ENCODE measurements at regions not wholly inside any gene's neighbourhood (a gene's known extent, or its start where the extent isn't known, plus 50 kb on each side); places are given as distances from the start of the nearest gene placed in this dataset.

DNA sequence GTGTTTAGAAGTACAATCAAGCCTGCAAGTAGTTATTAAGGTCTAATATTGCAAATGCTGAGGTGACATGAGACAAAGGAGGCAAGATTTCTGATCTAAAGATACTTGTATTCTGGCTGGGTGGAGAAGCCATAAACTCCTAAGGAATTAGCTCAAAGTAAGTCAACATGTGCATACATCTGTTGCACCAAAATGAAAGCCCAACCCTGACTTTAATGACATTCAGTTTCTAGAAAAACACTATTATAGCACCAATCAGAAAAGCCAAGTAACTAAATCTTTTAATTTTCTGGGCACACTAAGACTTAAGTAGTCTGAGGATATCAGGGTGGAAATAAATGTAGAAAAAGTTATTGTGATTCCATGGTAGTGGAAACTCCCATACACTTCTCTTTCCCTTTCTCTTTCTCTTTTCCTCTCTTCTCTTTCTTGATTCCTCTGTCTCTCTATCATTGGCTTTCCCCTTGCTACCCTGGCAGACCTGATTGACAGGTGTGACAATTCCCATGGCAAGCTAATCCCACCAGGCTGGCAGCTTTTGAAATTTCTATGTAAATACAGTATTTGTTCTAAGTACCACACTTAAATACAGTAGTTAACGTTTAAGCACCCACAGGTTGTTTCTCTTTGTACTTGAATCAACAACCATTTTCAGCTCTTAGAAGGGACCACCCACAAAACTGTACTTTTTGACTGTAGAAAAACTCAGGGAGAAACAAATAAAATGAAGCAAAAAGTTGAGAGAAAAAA, 528.4 kb upstream of the SEMA6D start:
- H3K27me3 ChIP-seq (ENCODE audit: control insufficient read depth in 2 of 2, insufficient read depth in 2 of 2, low read length in 2 of 2): peaks cover 7 to 20% of the 10 kb centered on the region in 2 donors
- H3K9ac ChIP-seq (ENCODE audit: low read depth in 1 of 2, low read length in 2 of 2): no peak overlapping the region
- no peaks in the 10 kb centered on the region for H3K36me3 ChIP-seq (ENCODE audit: control insufficient read depth in 2 of 2, insufficient read depth in 2 of 2, low read length in 2 of 2)
- H3K27ac ChIP-seq (ENCODE audit: low read depth in 2 of 2, low read length in 2 of 2): no peak overlapping the region
- H3K9me3 ChIP-seq (ENCODE audit: control insufficient read depth in 2 of 2, low read length in 2 of 2): no peaks in the 10 kb centered on the region
- H3K4me3 ChIP-seq (ENCODE audit: low read length in 2 of 2): no peak overlapping the region
- H3K4me1 ChIP-seq (ENCODE audit: control insufficient read depth in 2 of 2, insufficient read depth in 2 of 2, low read length in 2 of 2): no peaks in the 10 kb centered on the region

DNA sequence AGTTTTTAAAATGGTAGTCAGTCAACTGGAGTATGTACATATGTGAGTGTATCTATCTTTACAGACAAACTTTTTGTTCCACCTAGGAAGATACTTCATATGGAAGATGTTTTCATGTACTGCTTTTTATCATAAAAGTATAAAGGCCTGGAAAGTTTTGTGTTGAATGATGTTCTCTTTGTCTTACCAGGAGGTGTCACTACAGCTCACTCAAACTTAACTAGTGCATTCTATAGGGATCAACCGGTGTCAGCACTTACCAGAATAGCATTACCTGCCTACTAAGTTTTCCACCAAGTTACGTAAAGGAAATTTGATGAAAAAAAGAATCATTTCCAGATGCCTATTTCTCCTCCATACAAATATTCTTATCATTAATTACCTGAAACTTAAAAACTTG, 522.6 kb upstream of the SEMA6D start:
- no peak overlapping the region for H3K9ac ChIP-seq (ENCODE audit: low read depth in 1 of 2, low read length in 2 of 2)
- no peak overlapping the region for H3K4me3 ChIP-seq (ENCODE audit: low read length in 2 of 2)
- H3K27ac ChIP-seq (ENCODE audit: low read depth in 2 of 2, low read length in 2 of 2): no peak overlapping the region
- no peaks in the 10 kb centered on the region for H3K27me3 ChIP-seq (ENCODE audit: control insufficient read depth in 2 of 2, insufficient read depth in 2 of 2, low read length in 2 of 2)
- no peaks in the 10 kb centered on the region for H3K36me3 ChIP-seq (ENCODE audit: control insufficient read depth in 2 of 2, insufficient read depth in 2 of 2, low read length in 2 of 2)
- no peaks in the 10 kb centered on the region for H3K4me1 ChIP-seq (ENCODE audit: control insufficient read depth in 2 of 2, insufficient read depth in 2 of 2, low read length in 2 of 2)
- no peaks in the 10 kb centered on the region for H3K9me3 ChIP-seq (ENCODE audit: control insufficient read depth in 2 of 2, low read length in 2 of 2)

DNA sequence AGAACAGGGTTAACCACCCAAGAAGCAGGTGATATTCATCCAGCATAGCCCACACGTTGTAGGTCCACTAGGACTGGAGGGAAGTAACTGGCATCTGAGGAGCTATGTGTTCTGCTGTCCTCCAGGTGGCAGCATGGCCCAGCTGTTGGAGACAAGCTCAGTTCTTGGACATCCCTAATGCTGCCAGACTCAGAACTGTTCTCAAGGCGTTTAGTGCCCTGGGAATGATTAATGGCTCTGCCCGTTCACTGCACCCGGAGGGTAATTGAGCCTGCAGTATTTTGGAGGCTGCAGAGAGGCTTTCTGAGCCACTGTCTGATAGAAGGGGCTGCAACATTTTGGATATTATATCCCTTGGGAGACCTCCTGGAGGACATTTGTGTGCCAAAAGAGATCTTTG, 521.3 kb upstream of the SEMA6D start:
- Histone ChIP-seq H3K27ac (ENCODE audit: low read depth in 2 of 2, low read length in 2 of 2) (no peak overlapping the region), H3K9me3 (ENCODE audit: control insufficient read depth in 2 of 2, low read length in 2 of 2) (no peaks in the 10 kb centered on the region), H3K4me1 (ENCODE audit: control insufficient read depth in 2 of 2, insufficient read depth in 2 of 2, low read length in 2 of 2) (no peaks in the 10 kb centered on the region), H3K9ac (ENCODE audit: low read depth in 1 of 2, low read length in 2 of 2) (no peak overlapping the region), H3K27me3 (ENCODE audit: control insufficient read depth in 2 of 2, insufficient read depth in 2 of 2, low read length in 2 of 2) (no peaks in the 10 kb centered on the region), H3K36me3 (ENCODE audit: control insufficient read depth in 2 of 2, insufficient read depth in 2 of 2, low read length in 2 of 2) (no peaks in the 10 kb centered on the region), H3K4me3 (ENCODE audit: low read length in 2 of 2) (no peak overlapping the region)

DNA sequence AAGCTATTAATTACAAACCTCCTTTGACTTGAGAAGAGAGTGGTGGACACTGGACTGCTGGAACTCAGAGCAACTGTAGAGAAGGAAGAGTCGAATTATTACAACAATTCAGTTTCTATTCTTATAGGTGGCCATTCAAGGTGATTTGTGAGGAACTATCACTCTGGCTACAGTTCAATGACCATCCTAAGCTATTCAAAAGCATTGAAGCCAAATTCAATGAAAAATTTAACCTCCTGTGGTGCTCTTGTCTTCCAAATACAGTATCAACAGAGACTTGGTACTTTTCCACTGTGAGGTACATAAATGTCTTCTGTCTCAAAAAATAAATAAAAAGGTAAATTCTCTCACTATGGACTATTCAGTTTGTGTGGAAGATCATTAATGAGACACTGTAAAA, 513.3 kb upstream of the SEMA6D start:
- no peaks in the 10 kb centered on the region for H3K27me3 ChIP-seq (ENCODE audit: control insufficient read depth in 2 of 2, insufficient read depth in 2 of 2, low read length in 2 of 2)
- no peaks in the 10 kb centered on the region for H3K36me3 ChIP-seq (ENCODE audit: control insufficient read depth in 2 of 2, insufficient read depth in 2 of 2, low read length in 2 of 2)
- no peak overlapping the region for H3K27ac ChIP-seq (ENCODE audit: low read depth in 2 of 2, low read length in 2 of 2)
- no peaks in the 10 kb centered on the region for H3K4me1 ChIP-seq (ENCODE audit: control insufficient read depth in 2 of 2, insufficient read depth in 2 of 2, low read length in 2 of 2)
- no peak overlapping the region for H3K4me3 ChIP-seq (ENCODE audit: low read length in 2 of 2)
- no peaks in the 10 kb centered on the region for H3K9me3 ChIP-seq (ENCODE audit: control insufficient read depth in 2 of 2, low read length in 2 of 2)
- no peak overlapping the region for H3K9ac ChIP-seq (ENCODE audit: low read depth in 1 of 2, low read length in 2 of 2)

DNA sequence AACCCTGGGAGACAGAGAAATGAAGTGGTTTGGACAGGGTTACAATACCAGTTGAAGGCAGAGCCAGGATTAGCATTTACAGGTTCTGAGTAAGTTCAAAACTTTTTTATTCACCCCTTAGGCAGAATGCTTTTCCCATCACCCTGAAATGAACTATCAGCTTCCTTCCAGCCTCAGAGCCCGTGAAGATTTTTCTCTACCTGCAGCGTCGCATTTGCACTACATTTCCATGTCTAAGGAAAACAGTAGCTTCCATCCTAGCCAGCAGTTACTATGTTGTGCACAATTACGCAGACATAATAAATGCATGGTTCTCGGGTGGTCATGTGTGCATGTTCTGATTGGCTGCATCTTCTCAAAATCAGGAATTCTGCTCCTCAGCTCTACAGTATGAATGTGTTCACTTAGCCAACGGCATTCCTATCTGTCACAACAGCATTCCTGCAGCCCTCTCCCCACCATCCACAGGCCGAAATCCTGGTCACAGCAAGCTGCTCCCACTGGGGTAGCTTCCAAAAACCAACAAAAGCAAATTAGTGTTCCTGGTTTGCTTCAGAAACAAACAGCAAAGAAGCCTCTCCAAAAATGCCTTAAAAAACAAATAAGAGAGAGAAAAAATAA, 510.8 kb upstream of the SEMA6D start:
- Histone ChIP-seq H3K9ac (ENCODE audit: low read depth in 1 of 2, low read length in 2 of 2) (no peak overlapping the region), H3K27ac (ENCODE audit: low read depth in 2 of 2, low read length in 2 of 2) (no peak overlapping the region), H3K4me3 (ENCODE audit: low read length in 2 of 2) (no peak overlapping the region)

DNA sequence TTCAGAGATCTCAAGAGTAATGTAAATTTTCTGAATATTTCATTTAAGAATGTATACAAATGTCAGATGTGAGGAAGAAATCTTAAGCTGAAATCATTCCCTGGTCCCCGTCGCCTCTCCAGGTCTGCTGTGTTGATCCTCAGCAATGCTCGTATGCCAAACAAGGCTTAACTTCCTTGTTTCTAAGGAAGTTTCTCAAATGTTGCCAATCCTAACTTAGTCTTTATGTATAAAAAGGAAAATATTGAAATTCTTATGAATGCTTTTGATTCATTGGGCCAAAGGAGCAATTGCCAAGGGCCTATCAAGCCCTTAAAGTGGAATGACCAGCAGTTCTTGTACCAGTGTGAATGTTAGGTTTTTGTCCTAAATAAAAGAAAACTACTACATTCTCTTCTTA, 507.7 kb upstream of the SEMA6D start:
- Histone ChIP-seq H3K36me3 (ENCODE audit: control insufficient read depth in 2 of 2, insufficient read depth in 2 of 2, low read length in 2 of 2) (no peaks in the 10 kb centered on the region), H3K9ac (ENCODE audit: low read depth in 1 of 2, low read length in 2 of 2) (no peak overlapping the region), H3K27me3 (ENCODE audit: control insufficient read depth in 2 of 2, insufficient read depth in 2 of 2, low read length in 2 of 2) (no peaks in the 10 kb centered on the region), H3K27ac (ENCODE audit: low read depth in 2 of 2, low read length in 2 of 2) (no peak overlapping the region), H3K4me3 (ENCODE audit: low read length in 2 of 2) (no peak overlapping the region), H3K9me3 (ENCODE audit: control insufficient read depth in 2 of 2, low read length in 2 of 2) (no peaks in the 10 kb centered on the region), H3K4me1 (ENCODE audit: control insufficient read depth in 2 of 2, insufficient read depth in 2 of 2, low read length in 2 of 2) (no peaks in the 10 kb centered on the region)

More for the DNA sequence above, 510.8 kb upstream of the SEMA6D start:
- no peaks in the 10 kb centered on the region for H3K4me1 ChIP-seq (ENCODE audit: control insufficient read depth in 2 of 2, insufficient read depth in 2 of 2, low read length in 2 of 2)
- H3K36me3 ChIP-seq (ENCODE audit: control insufficient read depth in 2 of 2, insufficient read depth in 2 of 2, low read length in 2 of 2): no peaks in the 10 kb centered on the region
- H3K27me3 ChIP-seq (ENCODE audit: control insufficient read depth in 2 of 2, insufficient read depth in 2 of 2, low read length in 2 of 2): no peaks in the 10 kb centered on the region
- H3K9me3 ChIP-seq (ENCODE audit: control insufficient read depth in 2 of 2, low read length in 2 of 2): no peaks in the 10 kb centered on the region

DNA sequence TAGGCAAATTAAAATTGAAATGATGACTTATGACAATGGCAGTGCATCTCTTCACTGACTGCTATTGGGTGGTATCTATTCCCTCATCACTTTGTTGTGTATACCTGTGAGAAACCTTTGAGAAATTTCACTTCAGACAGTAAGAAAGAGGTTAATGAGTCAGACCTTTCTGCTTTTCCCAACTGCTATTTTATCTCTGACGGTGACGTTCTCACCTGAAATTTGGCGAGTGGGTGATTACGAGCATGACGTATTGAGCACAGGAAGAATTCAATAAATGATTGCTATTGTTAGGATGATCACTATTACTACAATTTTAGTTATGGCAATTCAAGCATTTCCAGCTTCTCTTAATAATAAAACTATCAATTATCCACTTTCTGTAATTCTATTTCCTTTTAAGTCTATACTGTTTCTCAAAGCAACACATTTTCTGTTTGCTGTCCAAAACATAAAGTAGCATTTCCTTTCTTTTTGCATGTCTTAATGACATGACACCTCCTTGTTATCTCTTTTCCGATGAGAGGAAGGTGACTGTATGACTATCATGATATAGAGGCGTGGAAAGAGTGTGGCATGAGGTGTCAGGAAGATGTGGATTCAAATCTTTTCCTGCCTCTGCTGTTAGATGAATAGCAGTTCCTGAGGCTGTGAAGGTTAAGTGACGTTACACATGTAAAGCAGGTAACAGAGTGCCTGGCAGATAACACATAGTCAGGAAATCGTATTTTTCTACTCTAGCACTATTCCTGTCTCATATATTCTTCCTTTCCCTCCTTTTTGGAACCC, 504.9 kb upstream of the SEMA6D start:
- Histone ChIP-seq H3K27ac (ENCODE audit: low read depth in 2 of 2, low read length in 2 of 2) (no peak overlapping the region), H3K9me3 (ENCODE audit: control insufficient read depth in 2 of 2, low read length in 2 of 2) (no peaks in the 10 kb centered on the region), H3K27me3 (ENCODE audit: control insufficient read depth in 2 of 2, insufficient read depth in 2 of 2, low read length in 2 of 2) (no peaks in the 10 kb centered on the region), H3K4me1 (ENCODE audit: control insufficient read depth in 2 of 2, insufficient read depth in 2 of 2, low read length in 2 of 2) (no peaks in the 10 kb centered on the region), H3K4me3 (ENCODE audit: low read length in 2 of 2) (no peak overlapping the region), H3K36me3 (ENCODE audit: control insufficient read depth in 2 of 2, insufficient read depth in 2 of 2, low read length in 2 of 2) (no peaks in the 10 kb centered on the region), H3K9ac (ENCODE audit: low read depth in 1 of 2, low read length in 2 of 2) (no peak overlapping the region)

DNA sequence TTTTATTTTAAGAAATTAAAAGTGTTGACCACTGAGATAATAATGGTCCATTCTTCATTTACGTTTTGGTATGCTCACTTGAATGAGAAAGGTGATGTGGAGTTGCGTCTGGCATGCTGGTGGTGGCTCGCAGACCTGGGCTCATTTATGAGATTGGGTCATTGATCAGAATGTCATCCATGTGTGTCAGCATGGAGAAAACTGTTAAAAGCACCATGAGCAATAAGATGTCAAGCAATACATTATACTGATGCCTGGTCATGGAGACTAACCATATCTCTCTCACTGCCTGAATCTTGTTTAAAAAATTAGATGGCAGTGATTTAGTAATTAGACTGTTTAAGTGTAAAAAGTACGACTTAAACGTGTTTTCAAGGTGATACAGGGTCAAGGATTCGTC, 503.4 kb upstream of the SEMA6D start:
- H3K9me3 ChIP-seq (ENCODE audit: control insufficient read depth in 2 of 2, low read length in 2 of 2): no peaks in the 10 kb centered on the region
- no peak overlapping the region for H3K4me3 ChIP-seq (ENCODE audit: low read length in 2 of 2)
- no peaks in the 10 kb centered on the region for H3K27me3 ChIP-seq (ENCODE audit: control insufficient read depth in 2 of 2, insufficient read depth in 2 of 2, low read length in 2 of 2)
- H3K36me3 ChIP-seq (ENCODE audit: control insufficient read depth in 2 of 2, insufficient read depth in 2 of 2, low read length in 2 of 2): no peaks in the 10 kb centered on the region
- H3K4me1 ChIP-seq (ENCODE audit: control insufficient read depth in 2 of 2, insufficient read depth in 2 of 2, low read length in 2 of 2): no peaks in the 10 kb centered on the region
- no peak overlapping the region for H3K9ac ChIP-seq (ENCODE audit: low read depth in 1 of 2, low read length in 2 of 2)
- no peak overlapping the region for H3K27ac ChIP-seq (ENCODE audit: low read depth in 2 of 2, low read length in 2 of 2)

DNA sequence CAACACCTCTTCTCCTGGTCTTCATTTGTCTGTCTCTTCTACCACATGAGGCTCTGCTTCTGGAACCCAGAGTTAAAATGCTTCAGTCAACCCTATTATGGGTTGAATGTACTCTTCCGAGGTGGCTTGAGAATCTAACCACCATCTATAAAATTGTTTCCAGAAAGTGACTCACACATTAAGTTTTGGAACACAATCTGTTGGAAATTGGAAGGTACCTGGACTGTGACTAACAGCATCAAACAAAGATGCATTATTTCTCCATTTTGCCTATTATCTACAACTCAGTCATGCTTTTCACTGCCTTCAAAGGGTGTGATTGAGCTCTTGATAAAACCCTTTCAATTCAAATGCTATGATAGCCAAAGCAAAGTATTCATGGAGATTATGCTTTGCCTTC, 499.0 kb upstream of the SEMA6D start:
- H3K4me1 ChIP-seq (ENCODE audit: control insufficient read depth in 2 of 2, insufficient read depth in 2 of 2, low read length in 2 of 2): no peaks in the 10 kb centered on the region
- H3K27me3 ChIP-seq (ENCODE audit: control insufficient read depth in 2 of 2, insufficient read depth in 2 of 2, low read length in 2 of 2): no peaks in the 10 kb centered on the region
- H3K27ac ChIP-seq (ENCODE audit: low read depth in 2 of 2, low read length in 2 of 2): no peak overlapping the region
- no peak overlapping the region for H3K4me3 ChIP-seq (ENCODE audit: low read length in 2 of 2)
- no peak overlapping the region for H3K9ac ChIP-seq (ENCODE audit: low read depth in 1 of 2, low read length in 2 of 2)
- no peaks in the 10 kb centered on the region for H3K36me3 ChIP-seq (ENCODE audit: control insufficient read depth in 2 of 2, insufficient read depth in 2 of 2, low read length in 2 of 2)
- H3K9me3 ChIP-seq (ENCODE audit: control insufficient read depth in 2 of 2, low read length in 2 of 2): no peaks in the 10 kb centered on the region

DNA sequence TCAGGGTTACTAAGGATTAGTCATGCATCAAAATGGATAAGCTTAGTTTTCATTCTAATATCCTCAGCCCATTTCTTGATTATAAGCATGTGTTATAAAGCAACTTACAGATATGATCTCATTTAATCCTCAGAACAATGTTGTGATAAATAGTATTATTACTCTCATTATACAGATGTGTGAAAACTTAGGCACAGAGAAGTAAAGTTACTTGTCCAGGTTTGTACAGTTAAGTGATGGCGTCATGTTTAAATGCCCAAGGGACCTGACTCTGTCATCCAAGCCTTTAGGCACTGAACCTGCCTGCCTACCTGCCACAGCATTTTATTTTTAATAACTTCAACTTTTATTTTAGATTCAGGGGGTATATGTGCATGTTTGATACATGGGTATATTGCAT, 472.9 kb upstream of the SEMA6D start:
- H3K9ac ChIP-seq (ENCODE audit: low read depth in 1 of 2, low read length in 2 of 2): no peak overlapping the region
- no peaks in the 10 kb centered on the region for H3K4me1 ChIP-seq (ENCODE audit: control insufficient read depth in 2 of 2, insufficient read depth in 2 of 2, low read length in 2 of 2)
- no peaks in the 10 kb centered on the region for H3K36me3 ChIP-seq (ENCODE audit: control insufficient read depth in 2 of 2, insufficient read depth in 2 of 2, low read length in 2 of 2)
- H3K27ac ChIP-seq (ENCODE audit: low read depth in 2 of 2, low read length in 2 of 2): no peak overlapping the region
- no peak overlapping the region for H3K4me3 ChIP-seq (ENCODE audit: low read length in 2 of 2)
- H3K9me3 ChIP-seq (ENCODE audit: control insufficient read depth in 2 of 2, low read length in 2 of 2): no peaks in the 10 kb centered on the region
- no peaks in the 10 kb centered on the region for H3K27me3 ChIP-seq (ENCODE audit: control insufficient read depth in 2 of 2, insufficient read depth in 2 of 2, low read length in 2 of 2)
